H1 (cell line): ENCODE measurements at regions not wholly inside any gene's neighbourhood (a gene's known extent, or its start where the extent isn't known, plus 50 kb on each side); places are given as distances from the start of the nearest gene placed in this dataset.

Source experiments
- CHD7 ChIP-seq: fragments of 300-600 bp; sonication (generic); IDR thresholded peaks from 2 replicates; pipeline ENCODE4 v1.7.1; 2012; ENCODE audit warnings: low read length, moderate library complexity, mild to moderate bottlenecking, inconsistent platforms; ENCODE audit not compliant: insufficient replicate concordance

- TF ChIP-seq CHD7 = no peak
These were observed 100.3 kb upstream of the SRSF6 start (continued) for GRCh38 chr20:43357352-43357751.
